IPS DF 19.7 (cell line): ENCODE measurements at regions not wholly inside any gene's neighbourhood (a gene's known extent, or its start where the extent isn't known, plus 50 kb on each side); places are given as distances from the start of the nearest gene placed in this dataset.

Source experiments
- DNase-seq: peaks from one replicate; pipeline ENCODE4 v3.0.0-alpha.2; 2013; ENCODE audit warnings: low read depth, low spot score

GRCh38 chr5:152270096-152270495, 135.0 kb downstream of the NMUR2 start:
- no peak for DNase-seq

GRCh38 chr5:152269533-152269932, 135.5 kb downstream of the NMUR2 start:
- DNase-seq = no peak

DNA sequence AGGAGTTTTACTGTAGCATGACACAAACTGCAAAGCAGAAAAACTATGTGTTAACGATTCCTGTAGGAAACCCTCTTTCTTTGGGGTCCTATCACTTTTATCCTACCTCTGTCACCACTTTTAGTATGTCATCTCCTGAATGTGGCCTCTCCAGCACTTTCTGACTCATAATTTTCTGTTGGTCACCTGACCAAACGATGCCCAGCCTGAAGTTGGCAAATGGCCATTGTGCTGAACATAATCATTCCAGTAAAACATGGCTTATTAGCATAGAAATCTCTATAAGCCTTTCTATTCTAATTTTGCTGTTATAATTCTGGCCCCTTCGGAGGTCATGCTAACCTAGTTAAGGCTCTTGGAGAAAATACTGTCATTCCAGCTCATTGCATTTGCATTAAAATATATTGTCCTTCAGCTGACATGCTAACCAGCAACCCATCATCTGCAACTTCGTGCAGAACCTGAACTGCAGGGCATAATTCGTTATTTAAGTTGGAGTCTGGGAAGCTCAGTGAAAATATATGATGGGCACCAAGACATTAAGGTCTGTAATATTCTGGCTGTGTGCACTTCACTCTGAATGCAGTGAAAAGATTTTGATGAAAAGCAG, 140.3 kb downstream of the NMUR2 start:
- no peak for DNase-seq

DNA sequence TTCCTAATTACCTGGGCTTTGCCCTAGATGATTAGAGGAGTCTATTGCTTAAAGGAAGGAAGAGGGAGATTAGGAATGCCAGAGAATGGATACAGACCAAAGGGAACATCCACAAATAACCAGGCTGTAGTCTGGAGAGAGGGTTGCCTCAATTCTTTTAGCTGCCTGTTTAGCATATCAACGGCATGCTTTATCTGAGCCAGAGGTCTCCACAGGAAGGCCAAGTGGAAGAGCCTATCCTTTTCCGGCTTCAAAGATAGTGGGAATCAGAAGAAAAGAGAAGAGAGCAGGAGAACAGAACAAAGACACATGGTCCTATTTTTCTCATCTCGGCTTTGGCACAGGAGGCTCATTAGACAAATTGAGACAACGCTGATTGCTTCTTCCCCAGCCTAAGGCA, 142.4 kb downstream of the NMUR2 start:
- peak; percentile 70 for DNase-seq

DNA sequence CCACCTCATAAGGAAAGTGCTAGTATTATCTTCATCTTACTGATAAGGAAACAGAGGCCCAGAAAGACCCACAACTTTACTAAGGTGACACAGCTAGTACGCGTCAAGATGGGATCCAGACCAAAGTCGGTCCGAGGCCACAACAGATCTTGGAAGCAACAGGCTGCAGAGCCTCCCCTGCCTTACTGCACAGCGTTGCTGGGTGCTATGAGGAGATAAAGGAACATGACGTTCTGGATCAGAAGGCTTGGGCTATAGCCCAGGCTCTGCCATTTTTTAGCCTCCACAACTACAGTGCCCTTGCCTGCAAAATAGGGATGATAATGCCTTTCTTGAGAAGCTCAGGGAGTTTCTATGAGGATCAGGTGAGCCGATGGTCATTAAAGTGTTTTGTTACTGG, 144.1 kb downstream of the NMUR2 start:
- no peak for DNase-seq

DNA sequence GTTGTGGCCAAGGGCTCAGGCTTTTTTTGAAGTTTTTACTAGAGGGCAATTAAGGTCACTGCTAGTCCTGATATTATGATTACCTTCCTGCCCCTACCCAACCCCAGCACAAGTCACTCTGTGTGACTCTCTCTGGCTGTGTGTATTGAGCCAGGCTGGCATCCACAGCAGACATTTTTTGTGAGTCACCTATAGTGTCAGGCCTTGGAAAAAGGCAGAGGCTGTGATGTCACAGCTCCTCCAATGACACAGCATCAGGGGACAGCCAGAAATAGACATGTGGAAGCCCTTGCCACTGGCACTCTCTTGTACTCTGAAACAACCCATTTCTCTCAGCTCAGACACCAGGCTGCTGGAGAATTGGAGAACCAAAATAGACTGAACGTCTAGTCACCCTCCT, 145.4 kb downstream of the NMUR2 start:
- no peak for DNase-seq

- DNase-seq = no peak
Observed at GRCh38 chr5:152256580-152256979, 148.5 kb downstream of the NMUR2 start.

DNA sequence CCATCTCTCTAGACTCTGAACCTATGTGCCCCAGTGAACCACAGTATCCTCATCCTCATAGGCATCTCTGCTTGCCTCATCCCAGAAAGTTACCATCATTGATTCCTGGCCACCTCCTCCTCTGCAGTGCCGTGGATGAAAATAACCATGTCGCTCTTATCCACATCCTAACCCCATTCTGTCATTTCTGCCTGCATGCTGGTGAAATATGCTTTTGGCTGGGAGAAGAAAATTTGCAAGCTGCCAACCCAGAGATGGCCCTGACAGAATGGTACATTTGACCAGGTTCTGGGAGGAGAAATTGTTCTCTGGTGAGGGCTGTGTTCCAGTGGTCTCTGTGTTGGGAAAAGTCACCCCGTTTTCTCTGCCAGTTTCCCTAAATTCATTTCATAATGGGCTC, 149.7 kb downstream of the NMUR2 start:
- no peak for DNase-seq

GRCh38 chr5:152247850-152248385, 157.2 kb downstream of the NMUR2 start:
- DNase-seq = no peak

- DNase-seq = peak; percentile 15
Observed at GRCh38 chr5:152246401-152246800, 158.7 kb downstream of the NMUR2 start.

- no peak for DNase-seq
Observed at GRCh38 chr5:152237531-152237930, 167.5 kb downstream of the NMUR2 start.

DNA sequence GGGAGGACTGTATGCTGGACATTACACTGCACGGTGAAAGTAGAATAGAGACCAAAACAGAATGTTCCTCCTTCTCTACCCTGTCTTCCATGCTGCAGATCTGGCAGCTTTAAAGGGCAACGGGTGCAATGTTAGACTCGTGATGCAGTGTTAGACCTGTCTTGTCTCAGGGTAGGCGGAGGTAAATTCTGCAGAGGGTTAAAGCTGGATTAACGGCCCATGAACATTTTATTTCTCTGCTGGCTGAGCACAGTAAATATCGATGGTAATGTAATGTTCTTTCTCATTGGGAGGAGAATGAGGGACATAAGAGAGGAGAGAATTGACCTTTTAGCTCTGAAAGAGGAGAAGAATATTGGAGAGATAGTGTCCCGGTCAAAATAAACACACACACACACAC, 178.9 kb downstream of the NMUR2 start:
- no peak for DNase-seq

DNA sequence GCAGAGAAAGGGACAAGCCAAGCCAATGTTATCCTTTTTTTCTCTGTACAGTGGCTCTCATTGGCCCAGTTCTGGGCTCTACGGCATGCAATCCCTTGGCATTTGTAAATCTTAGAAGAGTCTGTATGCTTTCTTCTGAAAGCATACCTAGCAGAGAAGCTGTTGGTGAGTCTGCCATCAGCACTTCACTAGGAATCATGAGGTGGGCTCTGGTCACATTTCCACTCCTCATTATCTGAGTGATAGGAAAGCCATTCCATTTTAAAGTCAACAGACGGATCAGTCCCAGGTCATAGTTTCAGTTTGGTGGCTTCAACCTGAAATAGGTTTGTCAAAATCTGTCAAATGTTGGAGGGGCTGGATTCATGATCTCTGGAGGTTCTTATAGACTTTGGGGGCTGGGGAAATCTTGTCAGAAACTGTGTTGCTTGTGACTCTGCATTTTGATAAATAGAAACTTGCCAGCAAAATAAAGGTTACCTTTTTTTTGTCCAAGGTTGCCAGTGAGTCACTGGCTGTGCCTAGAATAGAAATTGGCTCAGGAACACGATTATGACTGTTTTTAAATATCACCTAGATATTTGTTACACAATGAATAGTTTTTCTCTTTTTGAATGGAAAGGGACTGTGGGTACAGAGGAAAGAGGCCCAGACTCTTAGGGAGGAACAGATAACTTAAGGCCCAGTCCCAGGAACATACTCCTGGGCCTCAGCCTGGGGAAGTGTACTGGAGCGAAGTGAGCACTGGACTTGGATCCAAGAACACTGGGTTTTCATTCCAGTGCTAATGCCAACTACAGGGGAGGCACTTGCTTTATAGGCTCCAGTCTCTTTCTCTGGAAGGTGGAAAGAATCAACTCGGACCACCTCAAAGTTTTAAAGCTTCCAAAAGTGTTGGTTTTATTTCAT, 183.1 kb downstream of the NMUR2 start:
- DNase-seq = no peak

GRCh38 chr5:152218694-152219093, 186.4 kb downstream of the NMUR2 start:
- no peak for DNase-seq

- DNase-seq = no peak
Observed at GRCh38 chr5:152205804-152206203, 199.3 kb downstream of the NMUR2 start.

- no peak for DNase-seq
Observed at GRCh38 chr5:152202321-152202720, 202.8 kb downstream of the NMUR2 start.

DNA sequence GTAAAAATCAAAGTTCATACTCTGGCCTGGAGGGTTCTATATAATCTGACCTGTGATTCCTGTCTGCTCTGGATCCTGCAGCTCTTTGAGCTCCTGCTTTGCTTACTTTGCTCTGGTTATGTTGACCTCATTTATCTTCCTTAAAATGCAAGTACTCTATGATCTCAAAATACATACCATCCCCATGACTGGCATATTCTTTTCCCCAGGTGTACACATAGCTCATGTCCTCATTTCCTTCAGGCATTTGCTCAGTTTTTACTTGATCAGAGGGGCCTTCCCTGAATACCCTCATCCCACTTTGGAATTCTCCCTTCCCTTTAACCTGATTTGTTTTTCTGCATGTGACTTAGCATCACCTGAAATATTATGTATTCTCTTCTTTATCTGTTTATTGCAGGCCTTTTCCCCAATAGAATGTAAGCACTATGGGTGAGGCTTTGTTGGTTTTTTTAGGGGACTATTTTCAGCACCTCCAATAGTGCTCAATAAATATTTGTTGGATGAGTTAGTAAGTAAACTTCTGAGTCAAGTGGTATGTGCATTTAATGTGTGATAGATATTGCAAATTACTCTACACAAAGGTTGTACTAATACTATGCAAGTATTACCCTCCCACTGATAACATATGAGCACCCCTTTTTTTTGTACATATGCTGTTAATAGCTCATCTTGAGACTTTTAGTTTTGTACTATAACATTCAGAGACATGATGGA, 211.5 kb downstream of the NMUR2 start:
- DNase-seq = no peak

DNA sequence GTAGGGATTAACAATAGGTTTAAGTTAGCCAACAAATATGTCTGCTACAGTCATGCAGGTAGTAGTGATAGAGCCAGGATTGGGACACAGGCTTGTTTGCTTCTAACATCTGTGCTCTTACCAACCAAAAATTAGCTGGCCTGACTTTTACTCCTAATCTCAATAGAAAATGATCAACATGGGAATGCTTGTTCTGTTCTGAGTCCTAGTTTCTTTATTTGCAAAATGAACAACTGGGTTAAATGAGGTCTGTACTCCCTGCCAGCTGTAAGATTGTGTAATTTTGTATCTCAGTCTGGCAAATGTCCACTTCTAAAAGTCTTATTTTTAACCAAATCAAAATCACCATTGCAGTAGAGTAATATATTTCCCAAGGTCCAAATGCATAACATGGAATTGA, 216.8 kb downstream of the NMUR2 start:
- DNase-seq = no peak

DNA sequence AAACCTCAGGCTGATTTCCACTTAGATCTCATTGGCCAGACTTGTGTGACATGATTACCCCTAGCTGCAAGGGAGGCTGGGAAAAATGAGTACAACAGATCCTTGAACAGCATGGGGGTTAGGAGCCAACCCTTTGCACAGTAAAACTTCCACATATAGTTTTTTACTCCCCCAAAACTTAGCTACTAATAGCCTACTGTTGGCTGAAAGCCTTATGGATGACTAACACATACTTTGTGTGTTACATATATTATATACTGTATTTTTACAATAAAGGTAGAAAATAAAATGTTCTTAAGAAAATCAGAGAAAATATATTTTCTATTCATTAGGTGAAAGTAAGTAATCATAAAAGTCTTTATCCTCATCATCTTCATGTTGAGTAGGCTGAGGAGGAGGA, 217.4 kb downstream of the NMUR2 start:
- no peak for DNase-seq

GRCh38 chr5:152185547-152186245, 219.4 kb downstream of the NMUR2 start:
- no peak for DNase-seq

DNA sequence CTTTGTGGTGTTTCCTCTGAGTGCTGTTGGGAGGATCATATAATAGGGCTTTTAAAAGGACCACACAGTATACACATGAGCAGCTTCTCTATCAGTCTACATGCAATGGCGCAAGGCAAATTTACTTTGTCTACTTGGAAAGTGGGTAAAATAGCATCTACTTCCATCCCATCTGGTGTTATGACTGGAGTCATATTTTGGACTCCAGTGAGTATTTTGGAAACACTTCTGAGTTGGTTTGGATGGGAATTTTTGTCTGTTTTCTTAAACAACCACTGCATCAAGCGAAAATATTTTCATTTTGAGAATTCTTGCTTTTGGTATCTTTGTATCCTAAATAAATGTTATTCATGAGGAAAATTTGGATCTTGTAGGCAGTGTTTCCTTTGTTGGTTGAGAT, 220.8 kb downstream of the NMUR2 start:
- no peak for DNase-seq

DNA sequence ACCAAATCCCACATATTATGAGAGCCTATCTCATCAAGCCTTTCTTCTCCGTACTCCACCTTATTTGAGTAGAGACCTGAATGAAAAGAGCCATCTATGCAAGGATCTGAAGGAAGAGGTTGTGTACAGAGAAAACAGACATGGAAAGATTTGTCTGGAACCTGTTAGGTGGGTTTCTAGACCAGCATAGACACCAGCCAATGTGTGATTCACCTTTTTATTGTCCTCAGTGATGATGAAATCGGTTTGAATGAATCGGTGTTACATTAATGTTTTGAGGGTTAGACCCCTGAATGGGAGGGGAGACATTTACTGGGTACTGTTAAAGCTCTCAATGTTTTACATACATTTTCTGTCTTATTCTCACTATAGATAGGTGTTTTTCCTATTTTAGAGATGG, 223.6 kb downstream of the NMUR2 start:
- no peak for DNase-seq
